ENCODE measurements at regions not wholly inside any gene's neighbourhood (a gene's known extent, or its start where the extent isn't known, plus 50 kb on each side); places are given as distances from the start of the nearest gene placed in this dataset.

GRCh38 chr5:68457285-68457684 lies 241.7 kb downstream of the PIK3R1 start:
- Histone ChIP-seq H3K27me3 (replicated peaks; ENCODE audit: insufficient read depth, low read depth, low read length, poor library complexity) (no peaks in the 10 kb centered on the region), H3K36me3 (ENCODE audit: insufficient read depth, low read length, poor library complexity, severe bottlenecking) (no peaks in the 10 kb centered on the region), H3K27ac (ENCODE audit: low read depth, low read length, poor library complexity, severe bottlenecking) (no peak overlapping the region), H3K4me3 (ENCODE audit: low read depth, low read length, poor library complexity, severe bottlenecking) (no peak overlapping the region), H3K4me1 (ENCODE audit: insufficient read depth, low read length, poor library complexity, severe bottlenecking) (peaks cover 11% of the 10 kb centered on the region), H3K9me3 (ENCODE audit: low read depth, low read length, poor library complexity, severe bottlenecking) (no peaks in the 10 kb centered on the region)
- ChIA-PET CTCF (no interaction called here), POLR2A (ENCODE audit: low non-redundant PET) (no interaction called here)
- BruUV-seq (replicated peaks): no TSS peak
- DNase-seq (ENCODE audit: low spot score): no peak
- no peak for TF ChIP-seq EZH2 (IDR thresholded peaks at IDR 0.05; ENCODE audit: borderline replicate concordance, low read depth, low read length, poor library complexity, severe bottlenecking)
- TF ChIP-seq, protein P1, sequence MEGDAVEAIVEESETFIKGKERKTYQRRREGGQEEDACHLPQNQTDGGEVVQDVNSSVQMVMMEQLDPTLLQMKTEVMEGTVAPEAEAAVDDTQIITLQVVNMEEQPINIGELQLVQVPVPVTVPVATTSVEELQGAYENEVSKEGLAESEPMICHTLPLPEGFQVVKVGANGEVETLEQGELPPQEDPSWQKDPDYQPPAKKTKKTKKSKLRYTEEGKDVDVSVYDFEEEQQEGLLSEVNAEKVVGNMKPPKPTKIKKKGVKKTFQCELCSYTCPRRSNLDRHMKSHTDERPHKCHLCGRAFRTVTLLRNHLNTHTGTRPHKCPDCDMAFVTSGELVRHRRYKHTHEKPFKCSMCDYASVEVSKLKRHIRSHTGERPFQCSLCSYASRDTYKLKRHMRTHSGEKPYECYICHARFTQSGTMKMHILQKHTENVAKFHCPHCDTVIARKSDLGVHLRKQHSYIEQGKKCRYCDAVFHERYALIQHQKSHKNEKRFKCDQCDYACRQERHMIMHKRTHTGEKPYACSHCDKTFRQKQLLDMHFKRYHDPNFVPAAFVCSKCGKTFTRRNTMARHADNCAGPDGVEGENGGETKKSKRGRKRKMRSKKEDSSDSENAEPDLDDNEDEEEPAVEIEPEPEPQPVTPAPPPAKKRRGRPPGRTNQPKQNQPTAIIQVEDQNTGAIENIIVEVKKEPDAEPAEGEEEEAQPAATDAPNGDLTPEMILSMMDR (conservative IDR thresholded peaks at IDR 0.05; ENCODE audit: low read depth, low read length): no peak
- intact Hi-C loops (cut with micrococcal nuclease; ENCODE audit: unreplicated experiment): no loop called here

- no peaks in the 10 kb centered on the region for H3K36me3 ChIP-seq (ENCODE audit: insufficient read depth, low read length, poor library complexity, severe bottlenecking)
- H3K27ac ChIP-seq (ENCODE audit: low read depth, low read length, poor library complexity, severe bottlenecking): no peak overlapping the region
- H3K4me3 ChIP-seq (ENCODE audit: low read depth, low read length, poor library complexity, severe bottlenecking): no peak overlapping the region
- TF ChIP-seq, protein P1 (conservative IDR thresholded peaks at IDR 0.05; ENCODE audit: low read depth, low read length): no peak
- TF ChIP-seq EZH2 (IDR thresholded peaks at IDR 0.05; ENCODE audit: borderline replicate concordance, low read depth, low read length, poor library complexity, severe bottlenecking): no peak
- no TSS peak for BruUV-seq (replicated peaks)
- intact Hi-C loops (cut with micrococcal nuclease; ENCODE audit: unreplicated experiment): no loop called here
- H3K4me1 ChIP-seq (ENCODE audit: insufficient read depth, low read length, poor library complexity, severe bottlenecking): peaks cover 11% of the 10 kb centered on the region
- DNase-seq (ENCODE audit: low spot score): no peak
- H3K27me3 ChIP-seq (replicated peaks; ENCODE audit: insufficient read depth, low read depth, low read length, poor library complexity): no peaks in the 10 kb centered on the region
- ChIA-PET POLR2A (ENCODE audit: low non-redundant PET) (no interaction called here), CTCF (interaction anchor here (0.7 kb wide), 1 partner anchor 87 kb away, joined by 3 read pairs; no protein-coding TSS in a partner anchor)
- H3K9me3 ChIP-seq (ENCODE audit: low read depth, low read length, poor library complexity, severe bottlenecking): no peaks in the 10 kb centered on the region
Measured at GRCh38 chr5:68458416-68459021, 243.0 kb downstream of the PIK3R1 start.

DNA sequence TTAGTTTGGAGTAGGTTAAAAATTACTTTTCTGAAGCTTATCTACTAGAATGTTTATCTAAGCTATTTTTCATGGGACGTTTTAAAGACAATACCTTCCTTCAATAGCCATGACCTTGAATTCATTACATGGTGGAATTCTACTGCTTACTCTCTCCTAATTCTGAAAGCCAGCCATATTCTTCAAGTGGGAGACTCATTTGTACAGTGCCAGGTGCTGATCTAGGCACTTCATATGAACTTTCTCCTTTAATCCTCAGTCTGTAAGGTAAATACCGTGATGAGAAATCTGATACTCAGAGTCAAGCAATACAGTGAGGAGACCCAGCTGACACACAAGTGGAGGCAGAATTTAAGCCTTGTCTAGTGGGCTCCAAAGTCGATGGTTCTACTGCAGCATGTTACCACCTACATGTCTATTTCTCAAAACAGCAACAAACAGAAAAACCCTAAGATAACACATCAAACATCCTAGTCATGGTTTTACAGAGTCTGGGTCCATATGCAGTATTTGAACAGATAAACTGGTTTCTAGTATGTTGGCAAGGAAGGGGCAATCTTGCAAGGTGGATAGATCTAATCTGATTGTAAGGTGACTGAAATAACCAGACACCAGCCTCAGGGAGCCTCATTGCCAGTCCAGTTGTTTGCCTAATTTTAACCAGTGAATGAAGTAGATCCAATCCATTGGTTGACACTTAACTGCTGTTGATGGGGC lies 243.7 kb downstream of the PIK3R1 start:
- Histone ChIP-seq H3K4me1 (ENCODE audit: insufficient read depth, low read length, poor library complexity, severe bottlenecking) (peaks cover 11% of the 10 kb centered on the region), H3K4me3 (ENCODE audit: low read depth, low read length, poor library complexity, severe bottlenecking) (no peak overlapping the region), H3K27ac (ENCODE audit: low read depth, low read length, poor library complexity, severe bottlenecking) (no peak overlapping the region), H3K27me3 (replicated peaks; ENCODE audit: insufficient read depth, low read depth, low read length, poor library complexity) (no peaks in the 10 kb centered on the region), H3K9me3 (ENCODE audit: low read depth, low read length, poor library complexity, severe bottlenecking) (no peaks in the 10 kb centered on the region), H3K36me3 (ENCODE audit: insufficient read depth, low read length, poor library complexity, severe bottlenecking) (no peaks in the 10 kb centered on the region)
- ChIA-PET CTCF (interaction anchor here (0.7 kb wide), 1 partner anchor 88 kb away, joined by 3 read pairs; no protein-coding TSS in a partner anchor), POLR2A (ENCODE audit: low non-redundant PET) (no interaction called here)
- intact Hi-C loops (cut with micrococcal nuclease; ENCODE audit: unreplicated experiment): no loop called here
- DNase-seq (ENCODE audit: low spot score): no peak
- no TSS peak for BruUV-seq (replicated peaks)
- TF ChIP-seq EZH2 (IDR thresholded peaks at IDR 0.05; ENCODE audit: borderline replicate concordance, low read depth, low read length, poor library complexity, severe bottlenecking): no peak
- TF ChIP-seq, protein P1 (conservative IDR thresholded peaks at IDR 0.05; ENCODE audit: low read depth, low read length): no peak

All from A673 (cell line).